HUES6 (cell line): ENCODE measurements at regions not wholly inside any gene's neighbourhood (a gene's known extent, or its start where the extent isn't known, plus 50 kb on each side); places are given as distances from the start of the nearest gene placed in this dataset.

Experiments used
- H3K27ac ChIP-seq: 2 replicates; pipeline ENCODE4 v1.7.0; 2013; ENCODE audit warnings: low read depth, mild to moderate bottlenecking, low read length, inconsistent platforms
- H3K27me3 ChIP-seq: 2 replicates; pipeline ENCODE4 v1.6.1; 2013; ENCODE audit warnings: low read length; ENCODE audit not compliant: control insufficient read depth, insufficient read depth
- H3K36me3 ChIP-seq: 2 replicates; pipeline ENCODE4 v1.6.1; 2013; ENCODE audit warnings: low read length; ENCODE audit not compliant: control insufficient read depth, insufficient read depth
- H3K4me1 ChIP-seq: 2 replicates; pipeline ENCODE4 v1.6.1; 2013; ENCODE audit warnings: low read length; ENCODE audit not compliant: control insufficient read depth, insufficient read depth
- H3K4me3 ChIP-seq: 2 replicates; pipeline ENCODE4 v1.5.1; 2013; ENCODE audit warnings: low read depth, low read length
- H3K9ac ChIP-seq: one replicate; pipeline ENCODE4 v1.6.1; 2013; ENCODE audit warnings: mild to moderate bottlenecking, low read length
- H3K9me3 ChIP-seq: 2 replicates; pipeline ENCODE4 v1.6.1; 2013; ENCODE audit warnings: low read depth, low read length; ENCODE audit not compliant: control insufficient read depth, insufficient read depth

DNA sequence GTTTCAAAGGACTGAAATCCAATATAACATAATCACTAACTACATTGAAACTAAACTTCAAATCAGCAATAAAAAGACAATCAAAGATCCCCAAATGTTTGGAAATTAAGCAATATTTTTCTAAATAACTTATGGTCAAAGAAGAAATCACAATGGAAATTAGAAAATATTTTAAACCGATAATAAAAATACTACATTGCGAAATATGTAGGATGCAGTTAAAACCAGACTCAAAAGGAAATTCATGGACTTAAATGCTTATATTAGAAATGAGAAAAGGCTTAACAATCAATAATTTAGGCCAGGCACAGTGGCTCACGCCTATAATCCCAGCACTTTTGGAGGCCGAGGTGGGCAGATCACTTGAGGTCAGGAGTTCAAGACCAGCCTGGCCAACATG, 79.0 kb upstream of the HAAO start:
- Histone ChIP-seq H3K4me1 (no peaks in the 10 kb centered on the region), H3K9me3 (peaks cover 17% of the 10 kb centered on the region), H3K27ac (no peak overlapping the region), H3K9ac (no peak overlapping the region), H3K36me3 (no peaks in the 10 kb centered on the region), H3K27me3 (no peaks in the 10 kb centered on the region), H3K4me3 (no peak overlapping the region)

DNA sequence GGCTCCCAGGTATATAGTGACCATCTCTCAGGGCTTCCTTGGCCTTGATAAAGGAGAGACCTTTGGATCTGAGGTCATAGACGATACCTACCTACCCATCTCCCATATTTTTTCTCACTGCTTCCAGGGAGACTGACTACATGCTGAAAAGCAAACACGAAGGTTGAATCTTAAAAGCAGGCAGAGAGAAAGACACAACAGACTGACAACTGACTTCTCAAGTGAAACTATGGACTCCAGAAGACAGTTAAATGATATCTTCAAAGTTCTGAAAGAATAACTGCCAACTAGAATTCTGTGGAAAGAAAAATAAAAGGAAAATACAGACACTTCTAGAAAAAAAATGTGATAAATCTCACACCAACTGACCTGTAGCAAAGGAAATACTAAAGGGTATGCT, 76.5 kb upstream of the HAAO start:
- Histone ChIP-seq H3K9me3 (peaks cover 17% of the 10 kb centered on the region), H3K27ac (no peak overlapping the region), H3K4me1 (no peaks in the 10 kb centered on the region), H3K36me3 (no peaks in the 10 kb centered on the region), H3K4me3 (no peak overlapping the region), H3K9ac (no peak overlapping the region), H3K27me3 (no peaks in the 10 kb centered on the region)

DNA sequence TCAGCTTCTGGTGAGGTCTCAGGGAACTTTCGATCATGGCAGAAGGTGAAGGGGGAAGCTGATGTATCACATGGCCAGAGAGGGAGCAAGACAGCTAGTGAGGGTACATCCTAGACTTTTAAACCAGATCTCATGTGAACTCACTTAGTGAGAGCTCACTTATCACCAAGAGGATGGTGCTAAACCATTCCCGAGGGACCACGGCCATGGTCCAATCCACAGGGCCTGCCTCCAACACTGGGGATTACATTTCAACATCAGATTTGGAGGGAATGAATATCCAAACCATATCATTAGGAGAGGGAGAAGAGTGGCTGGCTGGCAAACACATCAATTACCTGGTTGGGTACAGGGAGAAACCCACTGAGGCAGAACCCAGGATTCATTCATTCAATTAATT, 75.7 kb upstream of the HAAO start:
- no peak overlapping the region for H3K4me3 ChIP-seq
- no peaks in the 10 kb centered on the region for H3K36me3 ChIP-seq
- peaks cover 17% of the 10 kb centered on the region for H3K9me3 ChIP-seq
- H3K27me3 ChIP-seq: no peaks in the 10 kb centered on the region
- H3K27ac ChIP-seq: no peak overlapping the region
- no peak overlapping the region for H3K9ac ChIP-seq
- no peaks in the 10 kb centered on the region for H3K4me1 ChIP-seq

DNA sequence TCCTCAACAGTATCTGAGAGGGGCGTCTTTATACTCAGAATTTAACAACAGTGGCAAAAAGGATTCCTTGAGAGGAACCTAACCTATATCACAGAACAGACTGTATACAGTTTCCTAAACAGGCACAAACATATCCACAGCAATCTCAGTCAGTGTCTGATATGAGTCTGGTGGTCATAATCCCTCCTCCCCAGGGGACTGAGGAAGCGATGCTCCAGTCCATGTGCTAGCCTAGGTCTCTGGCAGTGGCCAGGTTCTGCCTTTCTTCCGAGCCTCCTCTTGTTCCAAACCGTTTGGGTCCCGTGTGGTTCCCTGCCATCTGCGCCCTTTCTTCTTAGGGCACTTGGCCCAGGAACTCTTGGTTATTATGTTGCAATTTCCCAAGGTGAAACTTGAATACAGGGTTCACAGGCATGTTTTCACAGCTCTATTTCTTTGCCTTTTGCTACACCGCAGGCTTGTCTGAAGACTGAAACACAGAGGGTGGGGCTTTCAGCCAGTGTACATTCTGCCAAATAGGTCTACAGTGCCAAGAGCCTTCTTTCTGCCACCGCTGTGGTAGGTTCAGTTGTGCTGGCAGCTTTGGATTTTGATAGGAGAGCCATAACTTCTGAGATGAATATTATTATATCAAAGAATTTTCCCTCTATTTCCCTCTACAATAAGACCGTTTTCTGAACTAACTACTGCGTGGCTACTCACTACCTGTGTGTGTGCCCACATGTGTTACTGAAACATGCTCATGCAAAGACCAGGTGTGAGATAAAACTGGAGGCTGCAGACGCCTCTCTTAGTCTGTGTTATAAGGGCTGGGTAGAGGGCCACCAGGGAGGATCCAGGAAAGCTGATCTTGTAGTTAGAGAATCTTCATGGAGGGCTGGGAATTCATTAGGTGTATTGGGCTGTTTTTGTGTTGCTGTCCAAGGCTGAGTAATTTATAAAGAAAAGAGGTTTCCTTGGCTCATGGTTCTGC, 75.0 kb upstream of the HAAO start:
- Histone ChIP-seq H3K36me3 (no peaks in the 10 kb centered on the region), H3K9me3 (peaks cover 17% of the 10 kb centered on the region), H3K4me3 (no peak overlapping the region), H3K27ac (no peak overlapping the region), H3K27me3 (no peaks in the 10 kb centered on the region), H3K9ac (no peak overlapping the region), H3K4me1 (no peaks in the 10 kb centered on the region)

DNA sequence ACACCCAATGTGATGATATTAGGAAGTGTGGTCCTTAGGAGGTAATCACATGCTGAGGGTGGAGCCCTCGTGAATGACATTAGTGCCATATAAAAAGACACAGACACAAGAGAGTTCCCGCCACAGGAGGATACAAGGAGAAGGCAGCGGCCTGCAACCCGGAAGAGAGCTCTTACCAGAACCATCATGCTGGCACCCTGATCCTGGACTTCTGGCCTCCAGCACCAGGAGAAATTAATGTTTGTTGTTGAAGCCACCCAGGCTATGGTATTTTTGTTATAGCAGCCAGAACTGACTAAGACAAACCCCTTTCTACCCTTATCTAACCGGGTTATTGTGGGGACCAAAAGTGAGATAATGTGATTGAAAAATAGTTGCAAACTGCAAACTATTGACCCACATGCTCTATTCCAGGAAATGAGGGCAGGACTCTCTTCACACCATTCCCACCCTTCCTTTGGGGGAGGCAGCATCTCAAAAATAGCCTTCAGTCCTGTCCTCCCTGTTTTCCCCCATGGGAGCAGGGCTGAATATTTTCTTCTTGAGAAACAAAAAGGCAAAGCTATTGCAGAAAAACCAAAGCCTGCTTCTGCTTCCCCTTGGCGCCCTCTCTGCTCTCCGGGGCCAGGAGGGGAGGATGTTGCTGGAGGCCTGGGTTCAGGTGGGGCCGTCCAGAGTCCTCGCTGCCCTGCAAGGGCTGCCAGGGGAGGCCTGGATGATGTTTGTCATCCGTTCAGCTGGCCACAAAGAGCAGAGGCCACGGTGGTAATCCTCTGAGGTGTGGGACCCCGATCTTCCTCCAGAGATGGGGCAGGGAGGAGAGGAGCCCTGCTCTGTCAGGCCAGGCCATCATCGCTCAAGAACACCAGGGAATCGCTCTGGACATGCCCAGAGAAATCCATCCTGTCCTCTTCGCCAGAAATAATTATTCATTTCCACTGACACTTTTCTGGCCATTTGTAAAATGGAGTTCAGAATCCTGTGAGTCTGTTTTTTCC, 73.8 kb upstream of the HAAO start:
- Histone ChIP-seq H3K36me3 (no peaks in the 10 kb centered on the region), H3K4me3 (no peak overlapping the region), H3K27me3 (no peaks in the 10 kb centered on the region), H3K4me1 (no peaks in the 10 kb centered on the region), H3K9ac (no peak overlapping the region), H3K27ac (no peak overlapping the region), H3K9me3 (peaks cover 17% of the 10 kb centered on the region)

DNA sequence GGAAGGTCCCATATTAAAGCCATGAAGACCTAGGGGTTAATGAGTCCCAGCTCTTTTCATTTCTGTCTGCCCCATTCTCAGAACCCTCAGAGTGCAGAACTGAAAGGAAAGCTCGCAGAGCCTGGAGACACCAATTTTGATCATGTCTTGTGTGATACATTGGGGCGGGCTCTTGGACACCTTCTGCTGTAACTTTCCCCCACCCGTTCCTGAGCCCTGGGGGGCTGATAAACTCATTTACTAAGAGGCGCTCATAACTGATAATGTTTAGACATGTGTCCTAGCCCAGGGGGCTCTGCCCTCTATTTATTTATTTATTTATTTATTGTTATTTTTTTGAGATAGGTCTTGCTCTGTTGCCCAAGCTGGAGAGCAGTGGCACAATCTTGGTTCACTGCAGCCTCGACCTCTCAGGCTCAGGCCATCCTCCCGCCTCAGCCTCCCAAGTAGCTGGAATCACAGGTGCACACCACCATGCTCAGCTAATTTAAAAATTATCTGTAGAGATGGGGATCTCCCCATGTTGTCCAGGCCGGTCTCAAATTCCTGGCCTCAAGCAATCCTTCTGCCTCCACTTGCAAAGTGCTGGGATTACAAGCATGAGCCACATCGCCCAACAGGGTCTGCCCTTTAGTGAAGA, 72.4 kb upstream of the HAAO start:
- H3K36me3 ChIP-seq: no peaks in the 10 kb centered on the region
- H3K27me3 ChIP-seq: no peaks in the 10 kb centered on the region
- peaks cover 17% of the 10 kb centered on the region for H3K9me3 ChIP-seq
- no peak overlapping the region for H3K27ac ChIP-seq
- H3K9ac ChIP-seq: no peak overlapping the region
- H3K4me1 ChIP-seq: no peaks in the 10 kb centered on the region
- no peak overlapping the region for H3K4me3 ChIP-seq

DNA sequence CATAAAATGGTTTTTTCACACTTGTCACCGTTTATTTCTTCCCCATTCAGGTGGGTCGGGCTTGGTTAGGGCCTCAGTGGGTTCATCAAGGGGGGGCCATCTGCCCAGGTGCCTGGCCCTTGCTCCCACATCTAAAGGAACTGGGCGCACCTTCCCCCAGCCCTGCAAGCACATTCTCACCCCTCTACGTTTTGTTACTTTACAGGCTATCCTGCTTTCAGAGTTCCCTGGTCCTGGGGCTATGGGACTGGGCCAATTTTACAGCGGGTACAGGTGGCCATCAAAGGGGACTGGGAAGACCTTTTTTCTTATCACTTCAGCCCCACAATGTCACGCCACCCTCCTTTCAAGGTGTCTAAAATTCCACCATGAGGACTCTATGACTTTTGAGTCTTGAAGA, 71.8 kb upstream of the HAAO start:
- no peaks in the 10 kb centered on the region for H3K36me3 ChIP-seq
- H3K4me1 ChIP-seq: no peaks in the 10 kb centered on the region
- H3K27me3 ChIP-seq: no peaks in the 10 kb centered on the region
- H3K4me3 ChIP-seq: no peak overlapping the region
- H3K9ac ChIP-seq: no peak overlapping the region
- peaks cover 15% of the 10 kb centered on the region for H3K9me3 ChIP-seq
- H3K27ac ChIP-seq: no peak overlapping the region

DNA sequence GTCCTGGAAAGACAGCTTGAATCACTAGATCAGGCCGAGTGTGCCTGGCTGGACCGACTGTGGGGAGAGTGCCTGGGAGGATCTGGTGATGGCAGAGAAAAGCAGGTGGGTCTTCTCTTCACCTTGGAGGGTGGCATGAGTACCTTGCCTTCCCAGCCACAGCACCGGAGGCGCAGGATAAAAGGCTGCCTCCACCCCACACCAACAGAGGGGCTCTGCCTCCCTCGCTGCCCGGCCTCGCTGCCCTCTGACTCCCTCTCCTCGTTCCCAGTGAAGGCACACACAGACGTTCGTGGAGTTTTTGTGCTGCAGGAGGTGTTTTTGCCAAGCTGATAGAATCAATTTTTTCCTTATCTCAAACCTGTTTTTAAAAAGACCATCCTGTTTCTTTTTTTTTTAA, 71.4 kb upstream of the HAAO start:
- no peaks in the 10 kb centered on the region for H3K27me3 ChIP-seq
- no peaks in the 10 kb centered on the region for H3K36me3 ChIP-seq
- no peak overlapping the region for H3K9ac ChIP-seq

DNA sequence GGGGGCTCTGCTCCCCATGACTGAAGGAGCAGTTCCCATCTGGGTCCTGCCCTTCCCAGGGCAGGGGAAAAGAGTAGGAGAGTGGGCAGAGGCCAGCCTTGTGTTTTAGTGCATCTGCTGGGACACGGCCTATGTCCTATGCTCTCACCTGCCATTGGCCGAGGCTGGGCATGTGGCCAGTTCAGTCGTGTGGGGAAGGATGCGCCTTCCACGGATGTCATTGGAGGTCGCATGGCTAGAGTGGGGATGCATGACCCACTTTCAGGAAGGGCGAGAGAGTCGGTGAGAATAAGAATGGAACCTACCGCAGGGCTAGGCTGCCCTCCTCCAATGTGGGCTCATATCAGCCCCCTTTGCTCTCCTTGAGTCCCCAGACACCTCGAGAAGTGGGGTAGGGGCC, 70.9 kb upstream of the HAAO start:
- Histone ChIP-seq H3K27ac (no peak overlapping the region), H3K27me3 (no peaks in the 10 kb centered on the region), H3K4me1 (peaks cover under 1% of the 10 kb centered on the region; the same call in 1 of the 2 replicates), H3K4me3 (no peak overlapping the region), H3K9me3 (peaks cover 6% of the 10 kb centered on the region; the same call in 1 of the 2 replicates), H3K9ac (no peak overlapping the region), H3K36me3 (no peaks in the 10 kb centered on the region)

More for the DNA sequence above, 71.4 kb upstream of the HAAO start:
- H3K4me1 ChIP-seq: no peaks in the 10 kb centered on the region
- H3K27ac ChIP-seq: no peak overlapping the region
- H3K4me3 ChIP-seq: no peak overlapping the region
- peaks cover 10% of the 10 kb centered on the region for H3K9me3 ChIP-seq

DNA sequence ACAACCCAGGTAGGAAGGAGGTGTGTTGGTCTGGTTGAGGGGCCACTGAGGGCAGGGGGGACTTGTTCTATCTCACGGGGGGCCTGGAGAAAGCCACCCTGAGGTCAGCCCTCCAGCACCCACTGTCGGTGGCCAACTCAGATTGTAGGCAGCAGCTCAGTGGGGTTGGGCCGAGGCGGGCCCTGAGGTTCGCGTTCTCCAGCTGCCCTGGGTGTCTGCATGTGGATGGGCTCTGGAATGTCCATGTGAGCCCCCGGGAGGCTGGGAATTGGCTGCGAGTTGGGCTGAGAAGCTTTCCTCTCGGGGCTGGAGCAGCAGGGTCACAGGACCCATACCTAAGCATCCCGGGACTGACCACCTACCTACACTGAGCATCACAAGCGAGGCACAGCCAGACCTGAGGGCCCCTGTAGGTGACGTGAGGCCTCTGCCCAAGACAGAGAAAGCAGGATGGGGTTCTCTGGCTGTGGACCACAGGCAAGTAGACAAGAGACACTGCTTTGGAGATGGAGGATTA, 70.3 kb upstream of the HAAO start:
- Histone ChIP-seq H3K9me3 (0 out of 2 replicates have a peak, but pooled peaks cover under 1% of the 10 kb centered on the region), H3K4me1 (peaks cover 2% of the 10 kb centered on the region; the same call in 1 of the 2 replicates), H3K36me3 (no peaks in the 10 kb centered on the region), H3K9ac (no peak overlapping the region), H3K27me3 (no peaks in the 10 kb centered on the region), H3K27ac (no peak overlapping the region), H3K4me3 (no peak overlapping the region)
